Suprapubic skin (tissue), 4 donors: ENCODE measurements at regions not wholly inside any gene's neighbourhood (a gene's known extent, or its start where the extent isn't known, plus 50 kb on each side); places are given as distances from the start of the nearest gene placed in this dataset.

Experiments
- DNase-seq, 2 donors: peaks; one replicate each; pipeline ENCODE4 v3.0.0-alpha.2; 2019; ENCODE audit warnings: low spot score in 2 of 2
- H3K27ac ChIP-seq: fragments of 200-600 bp; sonication (generic); one replicate; pipeline ENCODE4 v1.5.1; 2019
- H3K27me3 ChIP-seq: fragments of 200-600 bp; sonication (generic); one replicate; pipeline ENCODE4 v1.5.1; 2019
- H3K36me3 ChIP-seq: fragments of 200-600 bp; sonication (generic); one replicate; pipeline ENCODE4 v1.5.1; 2019
- H3K4me1 ChIP-seq: fragments of 200-600 bp; sonication (generic); one replicate; pipeline ENCODE4 v1.5.1; 2019
- H3K4me3 ChIP-seq: fragments of 200-600 bp; sonication (generic); one replicate; pipeline ENCODE4 v1.5.1; 2019; ENCODE audit warnings: mild to moderate bottlenecking
- H3K9me3 ChIP-seq: fragments of 200-600 bp; sonication (generic); one replicate; pipeline ENCODE4 v1.5.1; 2019
- CTCF ChIP-seq, 2 donors: fragments of 200-600 bp in 1 of 2; fragments of 450-650 bp in 1 of 2; sonication (generic) in 1 of 2; IDR thresholded peaks; one replicate each; pipeline ENCODE4 v1.5.1; 2016 to 2019; ENCODE audit warnings: antibody characterized with exemption in 2 of 2, mild to moderate bottlenecking in 1 of 2, moderate library complexity in 1 of 2
- EP300 ChIP-seq: sonication (generic); formaldehyde crosslinking; IDR thresholded peaks from one replicate; pipeline ENCODE4 v1.6.1; 2017; ENCODE audit warnings: antibody characterized with exemption
- POLR2A ChIP-seq, 2 donors: fragments of 450-650 bp; IDR thresholded peaks; one replicate each; pipeline ENCODE4 v1.6.1; 2017; ENCODE audit warnings: antibody characterized with exemption in 2 of 2, mild to moderate bottlenecking in 2 of 2, moderate library complexity in 2 of 2
- POLR2AphosphoS5 ChIP-seq, 3 donors: sonication (generic); formaldehyde crosslinking; IDR thresholded peaks; one replicate each; pipeline ENCODE4 v1.6.1; 2017; ENCODE audit warnings: antibody characterized with exemption in 3 of 3
- WGBS: methylation state at CpG from one replicate; pipeline ENCODE4 v1.1.5; 2018; 5-methylcytosine and 5-hydroxymethylcytosine counted together

- no peak for TF ChIP-seq EP300
- TF ChIP-seq CTCF (IDR thresholded peaks at IDR 0.05), result no peak
- Histone ChIP-seq H3K36me3 (no peaks in the 10 kb centered on the region), H3K9me3 (no peaks in the 10 kb centered on the region), H3K27ac (no peak overlapping the region), H3K27me3 (no peaks in the 10 kb centered on the region), H3K4me3 (no peak overlapping the region), H3K4me1 (peaks cover 2% of the 10 kb centered on the region)
- no peak for DNase-seq
- WGBS, result 87% methylated on average over 6 of the region's 6 CpGs
Observed at GRCh38 chr2:173664513-173664910, 300.7 kb downstream of the SP3 start.

GRCh38 chr2:173666171-173666888 is 298.8 kb downstream of the SP3 start:
- DNase-seq, result no peak
- Histone ChIP-seq H3K27ac (no peak overlapping the region), H3K4me1 (peaks cover 2% of the 10 kb centered on the region), H3K9me3 (no peaks in the 10 kb centered on the region), H3K27me3 (no peaks in the 10 kb centered on the region), H3K4me3 (no peak overlapping the region), H3K36me3 (no peaks in the 10 kb centered on the region)
- TF ChIP-seq CTCF (IDR thresholded peaks at IDR 0.05), result no peak
- TF ChIP-seq POLR2A (IDR thresholded peaks at IDR 0.05), result no peak
- 76% methylated on average over 8 of the region's 8 CpGs for WGBS

DNA sequence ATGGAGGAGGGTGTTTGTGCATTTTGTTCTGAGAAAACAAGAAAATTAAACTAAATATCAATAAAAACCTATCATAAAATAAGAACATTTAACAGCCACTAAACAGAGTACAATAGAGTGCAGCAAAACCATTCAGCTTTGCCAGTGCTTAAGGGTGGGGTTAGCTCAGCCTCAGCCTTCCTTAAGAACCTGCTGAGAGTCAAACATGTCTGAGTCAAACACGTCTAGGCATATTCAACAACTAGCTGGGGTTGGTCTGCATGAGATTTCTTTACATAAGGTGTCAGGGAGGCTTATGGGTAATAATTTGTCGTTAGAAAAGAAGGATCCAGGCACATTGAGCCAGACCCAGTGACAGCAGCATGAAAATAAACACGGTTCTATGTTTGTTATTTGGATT is 298.2 kb downstream of the SP3 start:
- Histone ChIP-seq H3K27me3 (no peaks in the 10 kb centered on the region), H3K27ac (peak overlapping the region; percentile 4), H3K9me3 (no peaks in the 10 kb centered on the region), H3K36me3 (no peaks in the 10 kb centered on the region), H3K4me3 (no peak overlapping the region), H3K4me1 (peaks cover 2% of the 10 kb centered on the region)
- no peak for DNase-seq
- WGBS, result 51% methylated on average over 3 of the region's 3 CpGs
- TF ChIP-seq EP300 (no peak), CTCF (IDR thresholded peaks at IDR 0.05) (no peak), POLR2AphosphoS5 (IDR thresholded peaks at IDR 0.05) (no peak), POLR2A (IDR thresholded peaks at IDR 0.05) (no peak)

- Histone ChIP-seq H3K27ac (peak overlapping the region; percentile 4), H3K27me3 (no peaks in the 10 kb centered on the region), H3K4me1 (peaks cover 2% of the 10 kb centered on the region), H3K9me3 (no peaks in the 10 kb centered on the region), H3K36me3 (no peaks in the 10 kb centered on the region), H3K4me3 (no peak overlapping the region)
- WGBS, result 77% methylated on average over 2 of the region's 2 CpGs
- no peak for TF ChIP-seq CTCF (IDR thresholded peaks at IDR 0.05)
- TF ChIP-seq EP300, result no peak
- TF ChIP-seq POLR2A (IDR thresholded peaks at IDR 0.05), result no peak
- TF ChIP-seq POLR2AphosphoS5 (IDR thresholded peaks at IDR 0.05), result no peak
- DNase-seq, result no peak
Observed at GRCh38 chr2:173667415-173667814, 297.8 kb downstream of the SP3 start.

- H3K27me3 ChIP-seq, result no peaks in the 10 kb centered on the region
- H3K27ac ChIP-seq, result no peak overlapping the region
- 91% methylated on average over 1 of the region's 1 CpG for WGBS
- H3K4me3 ChIP-seq, result no peak overlapping the region
- TF ChIP-seq CTCF (IDR thresholded peaks at IDR 0.05) (no peak), POLR2A (IDR thresholded peaks at IDR 0.05) (no peak), EP300 (no peak), POLR2AphosphoS5 (IDR thresholded peaks at IDR 0.05) (no peak)
- DNase-seq, result no peak
- H3K36me3 ChIP-seq, result no peaks in the 10 kb centered on the region
- H3K9me3 ChIP-seq, result no peaks in the 10 kb centered on the region
- H3K4me1 ChIP-seq, result peaks cover 2% of the 10 kb centered on the region
Observed at GRCh38 chr2:173669271-173669853, 295.8 kb downstream of the SP3 start.
